ENCODE measurements at regions not wholly inside any gene's neighbourhood (a gene's known extent, or its start where the extent isn't known, plus 50 kb on each side); places are given as distances from the start of the nearest gene placed in this dataset.

- Histone ChIP-seq H3K9ac (ENCODE audit: low read depth, low read length, poor library complexity) (no peak overlapping the region), H3K4me3 (ENCODE audit: low read length in 2 of 2) (no peak overlapping the region), H4K8ac (ENCODE audit: low read depth, low read length) (no peak overlapping the region), H2BK5ac (ENCODE audit: low read length) (no peak overlapping the region), H3K14ac (ENCODE audit: low read length) (no peak overlapping the region), H3K4me2 (ENCODE audit: insufficient read depth, low read length, poor library complexity, severe bottlenecking) (no peak overlapping the region), H3K27me3 (ENCODE audit: control insufficient read depth in 3 of 3, insufficient read depth in 3 of 3, low read depth in 1 of 3, low read length in 3 of 3) (peaks cover 0 to 19% (median 0%) of the 10 kb centered on the region in 3 experiments), H3K4me1 (ENCODE audit: control insufficient read depth in 2 of 2, insufficient read depth in 1 of 2, low read depth in 1 of 2, low read length in 2 of 2) (peaks cover 0 to 8% of the 10 kb centered on the region in 2 donors), H3K4ac (ENCODE audit: low read length) (no peak overlapping the region), H3K79me1 (ENCODE audit: low read depth, low read length) (no peaks in the 10 kb centered on the region), H2AK5ac (ENCODE audit: low read depth, low read length) (no peak overlapping the region), H2BK12ac (ENCODE audit: low read length) (no peak overlapping the region), H2BK15ac (ENCODE audit: low read length) (no peak overlapping the region), H2AFZ (ENCODE audit: low read length) (no peak overlapping the region), H3K9me3 (replicated peaks in 1 of 2; ENCODE audit: control insufficient read depth in 2 of 2, insufficient read depth in 1 of 2, low read depth in 1 of 2, low read length in 2 of 2) (no peaks in the 10 kb centered on the region), H3K27ac (replicated peaks; ENCODE audit: low read length) (no peak overlapping the region), H2BK120ac (ENCODE audit: low read depth, low read length) (no peak overlapping the region), H3K18ac (ENCODE audit: low read length) (peak overlapping the region; percentile 49), H3K36me3 (replicated peaks in 1 of 2; ENCODE audit: control insufficient read depth in 2 of 2, insufficient read depth in 2 of 2, low read length in 2 of 2) (no peaks in the 10 kb centered on the region), H4K91ac (ENCODE audit: low read depth, low read length, poor library complexity) (no peak overlapping the region), H3K23ac (ENCODE audit: low read depth, low read length, poor library complexity) (no peak overlapping the region)
- no peak for DNase-seq (ENCODE audit: low spot score)
- WGBS, 2 donors (ENCODE audit: extremely low coverage in 2 of 2, insufficient read length in 2 of 2, insufficient replicate concordance in 1 of 2) = no CpG with 5 or more reads among the region's 3 CpGs
Measured at GRCh38 chr10:78894841-78895195, 173.9 kb upstream of the ZMIZ1 start.

GRCh38 chr10:78895469-78895868, 173.3 kb upstream of the ZMIZ1 start:
- H2BK12ac ChIP-seq (ENCODE audit: low read length) = no peak overlapping the region
- H2AFZ ChIP-seq (ENCODE audit: low read length) = no peak overlapping the region
- no peak overlapping the region for H3K23ac ChIP-seq (ENCODE audit: low read depth, low read length, poor library complexity)
- H3K14ac ChIP-seq (ENCODE audit: low read length) = no peak overlapping the region
- no peak overlapping the region for H4K8ac ChIP-seq (ENCODE audit: low read depth, low read length)
- no peak overlapping the region for H2AK5ac ChIP-seq (ENCODE audit: low read depth, low read length)
- H3K27ac ChIP-seq (replicated peaks; ENCODE audit: low read length) = no peak overlapping the region
- no peak overlapping the region for H3K18ac ChIP-seq (ENCODE audit: low read length)
- H3K9me3 ChIP-seq (replicated peaks in 1 of 2; ENCODE audit: control insufficient read depth in 2 of 2, insufficient read depth in 1 of 2, low read depth in 1 of 2, low read length in 2 of 2) = no peaks in the 10 kb centered on the region
- WGBS, 2 donors (ENCODE audit: extremely low coverage in 2 of 2, insufficient read length in 2 of 2, insufficient replicate concordance in 1 of 2) = no CpG with 5 or more reads among the region's 8 CpGs
- no peak overlapping the region for H3K9ac ChIP-seq (ENCODE audit: low read depth, low read length, poor library complexity)
- no peaks in the 10 kb centered on the region for H3K36me3 ChIP-seq (replicated peaks in 1 of 2; ENCODE audit: control insufficient read depth in 2 of 2, insufficient read depth in 2 of 2, low read length in 2 of 2)
- no peaks in the 10 kb centered on the region for H3K79me1 ChIP-seq (ENCODE audit: low read depth, low read length)
- H4K91ac ChIP-seq (ENCODE audit: low read depth, low read length, poor library complexity) = no peak overlapping the region
- H3K4me3 ChIP-seq (ENCODE audit: low read length in 2 of 2) = no peak overlapping the region
- H2BK15ac ChIP-seq (ENCODE audit: low read length) = no peak overlapping the region
- no peak for DNase-seq (ENCODE audit: low spot score)
- H2BK5ac ChIP-seq (ENCODE audit: low read length) = no peak overlapping the region
- H3K4me2 ChIP-seq (ENCODE audit: insufficient read depth, low read length, poor library complexity, severe bottlenecking) = no peak overlapping the region
- H3K4me1 ChIP-seq (ENCODE audit: control insufficient read depth in 2 of 2, insufficient read depth in 1 of 2, low read depth in 1 of 2, low read length in 2 of 2) = peaks cover 0 to 10% of the 10 kb centered on the region in 2 donors
- no peak overlapping the region for H3K4ac ChIP-seq (ENCODE audit: low read length)
- H2BK120ac ChIP-seq (ENCODE audit: low read depth, low read length) = no peak overlapping the region
- peaks cover 0 to 19% (median 0%) of the 10 kb centered on the region in 3 experiments for H3K27me3 ChIP-seq (ENCODE audit: control insufficient read depth in 3 of 3, insufficient read depth in 3 of 3, low read depth in 1 of 3, low read length in 3 of 3)

GRCh38 chr10:78896159-78896928, 172.4 kb upstream of the ZMIZ1 start:
- no peak overlapping the region for H4K91ac ChIP-seq (ENCODE audit: low read depth, low read length, poor library complexity)
- peaks cover 0 to 10% of the 10 kb centered on the region in 2 donors for H3K4me1 ChIP-seq (ENCODE audit: control insufficient read depth in 2 of 2, insufficient read depth in 1 of 2, low read depth in 1 of 2, low read length in 2 of 2)
- H3K36me3 ChIP-seq (replicated peaks in 1 of 2; ENCODE audit: control insufficient read depth in 2 of 2, insufficient read depth in 2 of 2, low read length in 2 of 2) = no peaks in the 10 kb centered on the region
- no peaks in the 10 kb centered on the region for H3K79me1 ChIP-seq (ENCODE audit: low read depth, low read length)
- H2BK15ac ChIP-seq (ENCODE audit: low read length) = no peak overlapping the region
- no peaks in the 10 kb centered on the region for H3K9me3 ChIP-seq (replicated peaks in 1 of 2; ENCODE audit: control insufficient read depth in 2 of 2, insufficient read depth in 1 of 2, low read depth in 1 of 2, low read length in 2 of 2)
- H3K9ac ChIP-seq (ENCODE audit: low read depth, low read length, poor library complexity) = no peak overlapping the region
- no peak for DNase-seq (ENCODE audit: low spot score)
- H4K8ac ChIP-seq (ENCODE audit: low read depth, low read length) = no peak overlapping the region
- no peak overlapping the region for H3K4ac ChIP-seq (ENCODE audit: low read length)
- no peak overlapping the region for H3K4me2 ChIP-seq (ENCODE audit: insufficient read depth, low read length, poor library complexity, severe bottlenecking)
- H2BK5ac ChIP-seq (ENCODE audit: low read length) = no peak overlapping the region
- no peak overlapping the region for H3K27ac ChIP-seq (replicated peaks; ENCODE audit: low read length)
- H2AFZ ChIP-seq (ENCODE audit: low read length) = no peak overlapping the region
- H3K27me3 ChIP-seq (ENCODE audit: control insufficient read depth in 3 of 3, insufficient read depth in 3 of 3, low read depth in 1 of 3, low read length in 3 of 3) = peaks cover 0 to 19% (median 0%) of the 10 kb centered on the region in 3 experiments
- no CpG with 5 or more reads among the region's 12 CpGs for WGBS, 2 donors (ENCODE audit: extremely low coverage in 2 of 2, insufficient read length in 2 of 2, insufficient replicate concordance in 1 of 2)
- no peak overlapping the region for H2BK12ac ChIP-seq (ENCODE audit: low read length)
- H3K4me3 ChIP-seq (ENCODE audit: low read length in 2 of 2) = no peak overlapping the region
- H3K23ac ChIP-seq (ENCODE audit: low read depth, low read length, poor library complexity) = peak overlapping the region; percentile 43
- H3K14ac ChIP-seq (ENCODE audit: low read length) = no peak overlapping the region
- peak overlapping the region; percentile 15 for H3K18ac ChIP-seq (ENCODE audit: low read length)
- no peak overlapping the region for H2BK120ac ChIP-seq (ENCODE audit: low read depth, low read length)
- no peak overlapping the region for H2AK5ac ChIP-seq (ENCODE audit: low read depth, low read length)

GRCh38 chr10:78898341-78899097, 170.2 kb upstream of the ZMIZ1 start:
- Histone ChIP-seq H3K23ac (ENCODE audit: low read depth, low read length, poor library complexity) (no peak overlapping the region), H3K4me3 (ENCODE audit: low read length in 2 of 2) (no peak overlapping the region), H3K18ac (ENCODE audit: low read length) (no peak overlapping the region), H2BK12ac (ENCODE audit: low read length) (no peak overlapping the region), H3K36me3 (replicated peaks in 1 of 2; ENCODE audit: control insufficient read depth in 2 of 2, insufficient read depth in 2 of 2, low read length in 2 of 2) (no peaks in the 10 kb centered on the region), H4K8ac (ENCODE audit: low read depth, low read length) (no peak overlapping the region), H3K4me2 (ENCODE audit: insufficient read depth, low read length, poor library complexity, severe bottlenecking) (no peak overlapping the region), H2AFZ (ENCODE audit: low read length) (no peak overlapping the region), H3K4me1 (ENCODE audit: control insufficient read depth in 2 of 2, insufficient read depth in 1 of 2, low read depth in 1 of 2, low read length in 2 of 2) (peaks cover 0 to 10% of the 10 kb centered on the region in 2 donors), H2AK5ac (ENCODE audit: low read depth, low read length) (no peak overlapping the region), H3K27ac (replicated peaks; ENCODE audit: low read length) (no peak overlapping the region), H3K27me3 (ENCODE audit: control insufficient read depth in 3 of 3, insufficient read depth in 3 of 3, low read depth in 1 of 3, low read length in 3 of 3) (peaks cover 0 to 13% (median 0%) of the 10 kb centered on the region in 3 experiments), H3K79me1 (ENCODE audit: low read depth, low read length) (no peaks in the 10 kb centered on the region), H2BK120ac (ENCODE audit: low read depth, low read length) (peak overlapping the region; percentile 26), H4K91ac (ENCODE audit: low read depth, low read length, poor library complexity) (no peak overlapping the region), H3K14ac (ENCODE audit: low read length) (no peak overlapping the region), H2BK5ac (ENCODE audit: low read length) (no peak overlapping the region), H3K9me3 (replicated peaks in 1 of 2; ENCODE audit: control insufficient read depth in 2 of 2, insufficient read depth in 1 of 2, low read depth in 1 of 2, low read length in 2 of 2) (no peaks in the 10 kb centered on the region), H3K9ac (ENCODE audit: low read depth, low read length, poor library complexity) (no peak overlapping the region), H2BK15ac (ENCODE audit: low read length) (no peak overlapping the region), H3K4ac (ENCODE audit: low read length) (no peak overlapping the region)
- no CpG with 5 or more reads among the region's 13 CpGs for WGBS, 2 donors (ENCODE audit: extremely low coverage in 2 of 2, insufficient read length in 2 of 2, insufficient replicate concordance in 1 of 2)
- DNase-seq (ENCODE audit: low spot score) = no peak

All from neuronal stem cell (in vitro differentiated cells).